NCI-H2081 treated with DMSO at 0.1 percent for 48 hours (cell line): ENCODE measurements at regions not wholly inside any gene's neighbourhood (a gene's known extent, or its start where the extent isn't known, plus 50 kb on each side); places are given as distances from the start of the nearest gene placed in this dataset.
"Not testable (repeated sequence)": the region's sequence is repeated elsewhere in the genome, so short reads cannot be mapped to it uniquely, and the experiment has no call there.

Experiments
- DNase-seq: peaks from one replicate; lab custom pipeline; 2025; lab: John Stamatoyannopoulos, UW

GRCh38 chr3:95167748-95168147 lies 1104.9 kb downstream of the NSUN3 start:
- DNase-seq, result no peak

DNA sequence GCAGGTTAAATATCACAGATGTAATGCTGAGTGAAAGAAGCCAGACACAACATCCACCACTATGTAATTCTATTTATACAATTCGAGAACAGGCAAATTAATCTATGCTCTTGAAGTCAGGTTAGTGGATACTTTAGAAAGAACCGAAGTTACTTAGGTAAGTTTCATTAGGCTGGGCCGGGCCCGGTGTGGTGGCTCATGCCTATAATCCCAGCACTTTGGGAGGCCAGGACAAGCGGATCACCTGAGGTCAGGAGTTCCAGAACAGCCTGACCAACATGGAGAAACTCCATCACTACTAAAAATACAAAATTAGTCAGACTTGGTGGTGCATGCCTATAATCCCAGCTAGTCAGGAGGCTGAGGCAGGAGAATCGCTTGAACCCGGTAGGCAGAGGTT lies 1105.7 kb downstream of the NSUN3 start:
- no peak for DNase-seq

DNA sequence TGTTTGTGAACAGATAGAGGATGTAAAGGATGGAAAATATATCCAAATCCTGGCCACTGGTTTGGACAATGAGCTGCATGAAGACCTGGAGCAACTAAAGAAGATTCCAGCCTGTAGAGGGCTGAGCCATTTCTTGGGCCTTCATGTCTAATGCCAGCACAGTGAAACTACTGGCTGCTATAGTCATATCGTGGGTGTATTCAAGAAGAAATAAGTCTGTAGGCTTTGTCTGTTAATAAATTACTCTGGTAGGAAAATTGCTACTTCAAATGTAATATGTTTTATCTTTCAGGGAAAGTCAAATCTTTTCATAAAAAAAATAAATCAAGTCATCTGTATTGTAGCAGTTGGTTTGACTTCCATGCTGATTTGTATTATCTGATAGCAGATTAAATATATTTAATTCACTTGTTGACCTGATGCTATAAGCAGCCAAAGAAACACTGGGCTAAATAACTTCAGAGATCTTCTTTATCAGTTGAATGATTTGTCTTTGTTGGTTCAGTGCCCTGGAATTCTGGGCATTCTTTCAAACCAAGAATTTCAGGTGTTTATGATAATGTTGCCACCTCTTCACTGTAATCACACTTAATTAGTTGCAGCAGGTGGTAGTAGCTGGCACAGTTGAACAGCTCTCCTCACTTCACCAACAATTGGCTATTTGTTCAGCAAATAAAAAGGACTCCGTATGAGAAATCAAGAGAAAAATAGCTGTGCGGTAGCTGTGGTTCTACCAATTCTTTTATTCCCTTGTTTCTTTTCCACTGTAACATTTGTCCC lies 1109.5 kb downstream of the NSUN3 start:
- peak; percentile 79 for DNase-seq

GRCh38 chr3:95177096-95177495 lies 1114.2 kb downstream of the NSUN3 start:
- DNase-seq, result no peak

DNA sequence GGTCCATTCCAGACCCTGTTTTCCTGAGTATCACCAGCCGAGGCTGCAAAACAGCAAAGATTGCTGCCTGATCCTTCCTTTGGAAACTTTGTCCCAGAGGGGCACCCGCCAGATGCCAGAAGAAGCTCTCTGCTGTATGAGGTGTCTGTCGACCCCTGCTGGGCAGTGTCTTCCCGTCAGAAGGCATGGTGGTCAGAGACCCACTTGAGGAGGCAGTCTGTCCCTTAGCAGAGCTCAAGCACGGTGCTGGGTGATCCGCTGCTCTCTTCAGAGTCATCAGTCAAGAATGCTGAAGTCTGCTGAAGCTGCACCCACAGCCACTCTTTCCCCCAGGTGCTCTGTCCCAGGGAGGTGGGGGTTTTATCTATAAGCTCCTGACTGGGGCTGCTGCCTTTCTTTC lies 1121.2 kb downstream of the NSUN3 start:
- no peak for DNase-seq

DNA sequence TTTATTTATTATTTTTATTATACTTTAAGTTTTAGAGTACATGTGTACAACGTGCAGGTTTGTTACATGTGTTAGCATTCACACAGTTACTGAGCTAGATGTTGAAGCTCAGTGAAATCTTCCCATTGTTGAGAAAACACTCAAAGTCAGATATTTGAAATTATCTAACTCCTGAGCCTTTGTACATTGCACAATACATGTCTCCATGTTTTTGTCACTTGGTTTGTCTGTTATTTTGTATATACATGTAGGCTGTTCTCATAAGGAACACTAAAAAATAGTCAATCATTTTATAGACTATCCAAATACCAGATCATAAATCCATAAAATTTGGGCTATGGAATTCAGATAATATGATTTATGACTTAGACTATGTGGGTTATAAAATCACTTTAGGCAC lies 1126.5 kb downstream of the NSUN3 start:
- no peak for DNase-seq

DNA sequence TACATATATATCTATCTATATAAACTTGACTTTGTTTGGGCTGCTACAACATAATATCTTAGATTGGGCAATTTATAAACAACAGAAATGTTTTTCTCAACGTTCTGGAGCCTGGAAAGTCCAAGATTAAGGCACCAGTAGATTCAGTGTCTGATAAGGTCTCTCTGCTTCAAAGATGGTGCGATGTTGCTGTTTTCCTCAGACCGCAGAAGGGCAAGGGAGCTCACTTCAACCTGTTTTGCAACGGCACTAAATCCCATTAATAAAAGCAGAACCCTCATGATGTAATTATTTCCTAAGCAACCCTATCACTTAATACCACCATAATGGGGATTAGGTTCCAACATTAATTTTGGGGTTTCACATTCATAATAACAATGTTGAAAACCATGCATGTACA lies 1134.8 kb downstream of the NSUN3 start:
- DNase-seq, result no peak

GRCh38 chr3:95200384-95200783 lies 1137.5 kb downstream of the NSUN3 start:
- DNase-seq, result no peak

DNA sequence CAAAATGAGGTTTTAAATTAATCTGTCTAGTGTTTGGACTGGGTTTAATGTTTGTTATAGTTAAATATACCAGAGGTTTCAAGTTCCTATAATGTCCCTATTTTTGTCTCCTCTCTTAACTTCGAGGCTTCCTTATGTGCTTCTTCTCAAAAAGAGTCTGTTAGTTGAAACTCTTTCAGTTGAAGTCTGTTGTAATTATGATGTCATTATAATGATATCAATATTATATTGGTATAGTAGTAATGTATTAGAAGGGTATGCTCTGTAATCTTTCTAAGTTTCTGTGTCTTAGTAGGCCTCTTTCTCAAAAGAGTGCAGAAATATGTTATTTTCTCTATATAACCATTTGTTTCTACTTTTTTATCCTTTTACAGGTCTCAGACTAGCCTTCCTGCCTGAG lies 1148.0 kb downstream of the NSUN3 start:
- no peak for DNase-seq

DNA sequence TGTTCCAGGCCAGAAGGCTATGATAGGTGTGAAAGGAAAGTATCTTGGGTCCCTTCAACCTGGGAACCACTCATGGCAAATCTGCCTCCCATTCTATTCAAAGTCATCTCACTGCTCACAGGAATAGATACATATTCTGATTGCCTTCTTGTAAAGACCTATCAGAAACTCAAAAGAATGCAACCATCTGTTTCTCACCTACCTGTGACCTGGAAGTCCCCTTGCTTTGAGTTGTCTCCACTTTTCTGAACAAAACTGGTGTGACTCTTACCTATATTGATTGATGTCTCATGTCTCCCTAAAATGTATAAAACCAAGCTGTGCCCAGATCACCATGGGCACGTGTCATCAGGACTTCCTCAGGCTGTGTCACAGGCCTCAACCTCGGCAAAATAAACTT lies 1149.3 kb downstream of the NSUN3 start:
- DNase-seq, result no peak

- DNase-seq, result no peak
Measured at GRCh38 chr3:95215437-95215957, 1152.6 kb downstream of the NSUN3 start.

- DNase-seq, result no peak
Measured at GRCh38 chr3:95217661-95218060, 1154.8 kb downstream of the NSUN3 start.

DNA sequence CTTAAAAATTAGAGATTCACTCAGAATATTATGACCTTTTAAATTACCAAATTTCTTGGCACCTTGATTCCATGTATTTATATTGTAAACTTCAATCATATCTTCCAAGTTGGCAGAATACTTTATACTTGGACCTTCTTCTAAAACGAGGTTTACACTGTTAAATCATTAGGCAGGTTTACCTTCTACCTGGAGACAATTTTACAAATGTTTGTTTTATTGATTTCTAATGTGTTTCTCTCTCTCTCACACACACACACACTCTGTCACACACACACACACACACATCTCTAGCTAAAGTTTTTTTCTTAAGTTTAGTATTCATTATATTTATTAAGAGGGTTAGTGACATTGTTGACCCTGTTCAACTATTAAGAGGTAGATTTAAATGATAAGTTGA lies 1155.6 kb downstream of the NSUN3 start:
- DNase-seq, result no peak

- no peak for DNase-seq
Measured at GRCh38 chr3:95226437-95226836, 1163.6 kb downstream of the NSUN3 start.

DNA sequence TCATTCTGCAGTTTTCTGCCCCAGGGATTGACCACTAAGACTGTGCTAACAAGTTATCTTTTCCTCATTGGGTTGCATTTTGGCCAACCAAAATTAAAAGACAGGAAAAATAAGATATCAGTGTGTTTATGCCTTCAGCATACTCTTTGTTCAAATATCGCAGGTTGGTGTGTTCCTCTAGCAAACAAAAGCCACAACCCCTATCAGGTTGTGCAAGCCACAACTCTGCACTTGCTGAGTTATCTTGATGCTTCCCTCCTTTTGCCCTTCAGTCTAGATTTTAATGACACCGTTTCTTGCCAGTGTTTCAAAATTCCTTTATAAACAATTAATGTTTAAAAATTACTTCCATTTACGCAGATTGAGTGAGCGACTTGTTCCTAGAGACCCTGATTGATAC lies 1164.2 kb downstream of the NSUN3 start:
- DNase-seq, result no peak

- DNase-seq, result no peak
Measured at GRCh38 chr3:95228416-95228815, 1165.6 kb downstream of the NSUN3 start.

DNA sequence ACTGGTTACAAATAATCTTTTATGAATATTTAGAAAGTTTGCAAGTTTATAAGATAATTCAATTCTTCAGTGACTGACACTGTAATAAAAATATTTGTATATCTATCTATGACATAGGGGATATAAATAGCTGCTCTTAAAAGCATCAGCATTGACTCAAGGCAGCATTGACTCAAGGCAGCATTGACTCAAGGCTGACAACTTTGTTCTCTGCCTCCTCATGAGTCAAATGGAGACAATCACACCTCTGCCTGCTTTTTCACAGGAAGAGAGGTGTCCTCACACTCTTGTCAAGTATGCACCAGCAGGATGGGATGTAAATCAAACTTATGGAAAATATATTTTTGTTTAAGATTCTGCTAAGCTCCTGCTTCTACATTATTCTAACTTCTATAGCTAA lies 1173.1 kb downstream of the NSUN3 start:
- DNase-seq, result no peak

GRCh38 chr3:95237783-95238182 lies 1174.9 kb downstream of the NSUN3 start:
- no peak for DNase-seq

GRCh38 chr3:95240395-95240794 lies 1177.5 kb downstream of the NSUN3 start:
- DNase-seq, result no peak

DNA sequence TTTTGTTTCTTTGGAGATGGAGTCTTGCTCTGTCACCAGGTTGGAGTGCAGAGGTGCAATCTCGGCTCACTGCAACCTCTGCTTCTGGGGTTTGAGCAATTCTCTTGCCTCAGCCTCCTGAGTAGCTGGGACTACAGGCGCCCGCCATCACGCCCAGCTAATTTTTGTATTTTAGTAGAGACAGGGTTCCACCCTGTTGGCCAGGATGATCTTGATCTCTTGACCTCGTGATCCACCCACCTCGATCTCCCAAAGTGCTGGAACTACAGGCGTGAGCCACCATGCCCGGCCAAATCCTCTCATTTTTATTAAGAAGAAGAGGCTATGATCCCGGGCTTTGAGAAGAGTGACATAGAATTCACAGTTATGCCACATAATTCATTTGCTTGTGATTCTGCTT lies 1178.4 kb downstream of the NSUN3 start:
- not testable (repeated sequence) for DNase-seq

- no peak for DNase-seq
Measured at GRCh38 chr3:95246413-95246812, 1183.6 kb downstream of the NSUN3 start.

GRCh38 chr3:95254061-95254460 lies 1191.2 kb downstream of the NSUN3 start:
- DNase-seq, result no peak

DNA sequence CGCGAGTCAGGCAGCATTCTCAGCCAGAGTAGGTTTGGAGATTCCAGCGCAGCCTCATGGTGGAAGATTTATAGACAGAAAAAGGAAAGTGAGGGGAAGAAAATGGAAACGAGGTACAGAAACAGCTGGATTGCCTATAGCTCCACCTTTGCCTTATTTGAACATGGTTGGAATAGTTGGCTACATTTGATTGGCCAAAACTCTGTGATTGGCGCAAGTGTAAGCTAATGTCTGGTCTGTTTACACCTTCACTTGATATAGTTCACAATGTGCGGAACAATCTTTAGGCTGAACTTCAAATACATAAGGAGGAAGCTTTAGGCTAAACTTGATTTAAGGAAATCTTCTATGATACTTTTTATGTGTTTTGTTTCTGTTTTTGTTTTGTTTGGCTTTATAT lies 1191.9 kb downstream of the NSUN3 start:
- no peak for DNase-seq

- no peak for DNase-seq
Measured at GRCh38 chr3:95265129-95265528, 1202.3 kb downstream of the NSUN3 start.
